ENCODE measurements at regions not wholly inside any gene's neighbourhood (a gene's known extent, or its start where the extent isn't known, plus 50 kb on each side); places are given as distances from the start of the nearest gene placed in this dataset.

DNA sequence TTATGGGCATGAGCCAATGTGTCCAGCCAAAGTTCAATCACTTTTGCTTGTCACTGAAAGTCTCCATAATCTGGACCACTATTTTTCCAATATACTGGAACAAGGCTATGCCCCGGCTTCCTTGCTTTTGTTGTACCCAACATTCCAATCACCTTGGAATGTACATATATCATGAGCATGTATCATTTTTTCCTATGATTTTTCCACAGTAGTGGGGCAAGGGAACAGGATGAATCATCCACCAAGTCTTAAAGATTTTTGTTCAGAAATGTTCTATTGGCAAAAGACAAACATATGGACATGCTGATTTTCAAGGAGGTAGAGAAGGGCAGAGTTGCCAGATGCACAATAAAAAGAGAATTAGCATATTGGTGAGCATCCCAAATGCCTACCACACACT lies 548.1 kb upstream of the INTU start:
- TF ChIP-seq, protein P1, sequence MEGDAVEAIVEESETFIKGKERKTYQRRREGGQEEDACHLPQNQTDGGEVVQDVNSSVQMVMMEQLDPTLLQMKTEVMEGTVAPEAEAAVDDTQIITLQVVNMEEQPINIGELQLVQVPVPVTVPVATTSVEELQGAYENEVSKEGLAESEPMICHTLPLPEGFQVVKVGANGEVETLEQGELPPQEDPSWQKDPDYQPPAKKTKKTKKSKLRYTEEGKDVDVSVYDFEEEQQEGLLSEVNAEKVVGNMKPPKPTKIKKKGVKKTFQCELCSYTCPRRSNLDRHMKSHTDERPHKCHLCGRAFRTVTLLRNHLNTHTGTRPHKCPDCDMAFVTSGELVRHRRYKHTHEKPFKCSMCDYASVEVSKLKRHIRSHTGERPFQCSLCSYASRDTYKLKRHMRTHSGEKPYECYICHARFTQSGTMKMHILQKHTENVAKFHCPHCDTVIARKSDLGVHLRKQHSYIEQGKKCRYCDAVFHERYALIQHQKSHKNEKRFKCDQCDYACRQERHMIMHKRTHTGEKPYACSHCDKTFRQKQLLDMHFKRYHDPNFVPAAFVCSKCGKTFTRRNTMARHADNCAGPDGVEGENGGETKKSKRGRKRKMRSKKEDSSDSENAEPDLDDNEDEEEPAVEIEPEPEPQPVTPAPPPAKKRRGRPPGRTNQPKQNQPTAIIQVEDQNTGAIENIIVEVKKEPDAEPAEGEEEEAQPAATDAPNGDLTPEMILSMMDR (conservative IDR thresholded peaks at IDR 0.05 in 1 of 2, IDR thresholded peaks at IDR 0.05 in 1 of 2; ENCODE audit: low read depth in 1 of 2, low read length in 2 of 2) = no peak
- TF ChIP-seq EZH2 (IDR thresholded peaks at IDR 0.05; ENCODE audit: low read length, missing control alignments) = no peak

Measured in fibroblast of lung (primary cell).